D721Med (cell line): ENCODE measurements at regions not wholly inside any gene's neighbourhood (a gene's known extent, or its start where the extent isn't known, plus 50 kb on each side); places are given as distances from the start of the nearest gene placed in this dataset.

Experiments used
- DNase-seq: peaks from one replicate; pipeline ENCODE4 v3.0.0; 2011; ENCODE audit warnings: low spot score; ENCODE audit not compliant: insufficient read length
- FAIRE-seq: peaks from 2 replicates; lab custom pipeline; 2011; peaks lifted over from hg19 to GRCh38; lab: Jason Lieb, UNC
- CTCF ChIP-seq: IDR thresholded peaks from 2 replicates; pipeline ENCODE4 v1.5.1; 2012; ENCODE audit warnings: mild to moderate bottlenecking, control low read depth; ENCODE audit not compliant: insufficient read depth; ENCODE audit errors: missing control alignments

GRCh38 chr20:50436052-50436656, 74.0 kb upstream of the PTPN1 start:
- no peak for TF ChIP-seq CTCF
- DNase-seq (no peak), FAIRE-seq (no peak)

DNA sequence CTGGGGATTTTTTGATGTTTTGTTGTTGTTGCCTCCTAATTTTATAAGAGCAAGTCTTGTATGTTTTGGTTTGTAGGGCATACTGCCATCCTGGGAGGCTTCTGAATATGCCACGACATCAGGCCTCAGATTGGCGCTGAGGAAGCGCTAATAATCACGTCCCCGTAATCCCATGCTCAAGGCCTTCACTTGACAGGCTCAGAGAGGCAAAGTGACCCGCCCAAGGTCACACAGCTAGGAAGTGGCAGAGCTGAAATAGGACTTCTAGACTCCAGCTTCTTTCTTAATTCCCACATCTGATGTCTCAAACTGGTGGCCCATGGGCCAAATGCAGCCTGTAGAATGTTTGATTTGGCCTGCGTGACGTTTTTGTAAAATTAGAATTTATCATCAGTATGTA, 73.5 kb upstream of the PTPN1 start:
- no peak for DNase-seq
- no peak for TF ChIP-seq CTCF
- FAIRE-seq, result no peak

- FAIRE-seq, result no peak
- DNase-seq, result no peak
- no peak for TF ChIP-seq CTCF
These were observed 71.2 kb upstream of the PTPN1 start for GRCh38 chr20:50438986-50439407.

GRCh38 chr20:50439539-50440453, 70.4 kb upstream of the PTPN1 start:
- FAIRE-seq (no peak), DNase-seq (no peak)
- no peak for TF ChIP-seq CTCF

- DNase-seq, result no peak
- FAIRE-seq, result no peak
- no peak for TF ChIP-seq CTCF
These were observed 67.7 kb upstream of the PTPN1 start for GRCh38 chr20:50442512-50442911.

GRCh38 chr20:50445354-50446151, 64.6 kb upstream of the PTPN1 start:
- DNase-seq, result no peak
- no peak for TF ChIP-seq CTCF
- FAIRE-seq, result no peak
